Stomach (tissue), 4 donors: ENCODE measurements at regions not wholly inside any gene's neighbourhood (a gene's known extent, or its start where the extent isn't known, plus 50 kb on each side); places are given as distances from the start of the nearest gene placed in this dataset.

Experiments
- CTCF ChIP-seq, 7 experiments: fragments of 450-650 bp in 4 of 7; fragments of 200-600 bp in 3 of 7; sonication (generic) in 3 of 7; IDR thresholded peaks; one replicate each; pipeline ENCODE4 v1.5.1; 2016 to 2019; ENCODE audit warnings: antibody characterized with exemption in 7 of 7, control low read depth in 2 of 7, mild to moderate bottlenecking in 1 of 7
- EP300 ChIP-seq: sonication (generic); formaldehyde crosslinking; IDR thresholded peaks from one replicate; pipeline ENCODE4 v1.6.1; 2017; ENCODE audit warnings: antibody characterized with exemption
- POLR2AphosphoS5 ChIP-seq, 3 donors: sonication (generic); formaldehyde crosslinking; IDR thresholded peaks; one replicate each; pipeline ENCODE4 v1.6.1; 2016; ENCODE audit warnings: antibody characterized with exemption in 3 of 3

GRCh38 chr2:12379143-12379542 lies 337.6 kb upstream of the TRIB2 start:
- no peak for TF ChIP-seq CTCF (IDR thresholded peaks at IDR 0.05)
- TF ChIP-seq POLR2AphosphoS5 (IDR thresholded peaks at IDR 0.05) = no peak
- no peak for TF ChIP-seq EP300
